Skin of body (tissue), 1 donor: ENCODE measurements at regions not wholly inside any gene's neighbourhood (a gene's known extent, or its start where the extent isn't known, plus 50 kb on each side); places are given as distances from the start of the nearest gene placed in this dataset.

ENCODE experiments used
- DNase-seq: peaks from one replicate; lab custom pipeline; 2025; lab: John Stamatoyannopoulos, UW

DNA sequence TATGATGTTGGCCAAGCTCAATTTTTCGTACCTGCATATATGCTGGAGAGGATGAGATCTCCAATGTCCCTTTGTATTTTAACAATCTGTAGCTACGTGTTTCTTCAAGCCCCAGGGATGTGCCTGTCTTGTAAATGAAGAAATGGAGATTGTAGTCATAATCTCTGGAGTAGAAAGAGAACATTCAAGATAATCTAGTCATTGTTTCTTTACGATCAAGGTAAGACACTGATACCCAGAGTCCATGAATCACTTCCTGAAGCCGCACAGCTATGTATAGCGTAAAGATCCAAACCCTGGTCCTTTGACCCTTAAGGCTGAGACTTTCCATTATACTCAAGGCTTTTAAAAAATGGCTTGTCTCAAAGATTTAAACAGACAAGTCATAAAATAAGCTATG, 205.5 kb downstream of the HS3ST3B1 start:
- DNase-seq: no peak

DNA sequence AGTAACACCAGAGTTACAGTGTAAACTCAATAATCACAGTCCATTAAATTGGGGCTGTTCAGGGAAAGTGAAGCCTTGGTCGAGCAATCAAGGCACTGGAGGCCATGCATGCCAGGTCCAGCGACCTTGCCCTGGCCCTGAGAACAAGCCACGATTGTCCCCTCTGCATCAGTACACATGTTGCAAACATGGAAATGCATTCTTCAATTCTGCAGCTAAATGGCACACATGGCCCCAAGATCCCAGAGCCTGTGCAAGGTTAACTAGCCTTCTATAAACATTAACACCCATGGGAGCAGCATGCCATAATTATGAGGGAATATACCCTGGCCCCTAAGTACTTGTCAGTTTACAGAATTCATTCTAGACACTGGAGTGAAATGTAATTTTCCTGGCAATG, 204.7 kb downstream of the HS3ST3B1 start:
- DNase-seq: no peak

DNA sequence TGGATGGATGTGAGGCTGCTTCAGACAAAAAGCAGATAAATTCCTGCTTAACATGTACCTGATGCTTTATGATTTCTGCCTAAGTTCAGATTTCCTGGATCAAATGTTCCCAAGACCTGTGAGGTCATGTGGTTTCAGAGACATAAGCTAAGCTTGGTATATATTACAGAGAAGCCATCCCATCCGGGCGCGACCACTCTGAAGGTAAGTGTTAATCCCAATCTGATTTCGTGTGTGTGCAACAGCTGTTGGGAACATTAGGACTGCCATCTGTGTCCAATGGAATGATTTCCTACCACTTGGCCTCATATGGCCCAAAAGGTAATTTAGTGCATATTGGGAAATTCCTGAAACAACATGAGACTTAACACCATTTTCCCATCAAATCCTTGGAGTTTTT, 199.1 kb downstream of the HS3ST3B1 start:
- no peak for DNase-seq

DNA sequence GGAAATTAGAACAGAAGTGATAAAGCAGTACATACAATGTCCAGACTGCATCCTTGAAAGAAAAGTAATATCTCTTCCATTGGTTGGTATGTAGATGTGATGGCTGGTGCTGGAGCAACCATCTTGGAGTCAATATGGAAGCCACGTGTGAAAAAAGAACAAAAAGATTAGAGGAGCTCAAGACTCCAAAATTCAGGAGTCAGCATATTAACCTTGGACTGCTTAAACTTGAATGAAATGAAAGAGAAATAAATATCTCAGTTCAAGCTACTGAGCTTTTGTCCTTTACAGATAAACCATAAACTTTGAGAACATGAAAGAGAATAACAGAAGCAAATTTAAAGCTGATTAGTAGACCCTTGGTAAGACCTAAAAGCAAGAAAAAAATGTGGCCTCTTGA, 197.9 kb downstream of the HS3ST3B1 start:
- no peak for DNase-seq

DNA sequence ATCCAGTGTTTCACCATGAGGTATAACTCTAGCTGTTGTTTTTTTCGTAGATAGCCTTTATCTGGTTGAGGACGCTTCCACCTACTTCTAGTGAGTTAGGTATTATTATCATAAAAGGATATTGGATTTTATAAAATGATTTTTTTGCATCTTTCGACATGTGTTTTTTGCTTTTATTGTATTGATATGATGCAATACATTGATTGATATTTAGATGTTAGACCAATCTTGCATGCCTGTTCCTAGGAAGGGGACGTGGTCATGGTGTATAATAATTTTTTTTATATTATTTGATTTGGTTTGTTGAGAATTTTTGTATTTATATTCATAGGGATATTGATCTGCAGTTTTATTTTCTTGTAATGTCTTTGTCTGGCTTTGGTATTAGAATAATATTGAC, 193.3 kb downstream of the HS3ST3B1 start:
- DNase-seq: no peak

DNA sequence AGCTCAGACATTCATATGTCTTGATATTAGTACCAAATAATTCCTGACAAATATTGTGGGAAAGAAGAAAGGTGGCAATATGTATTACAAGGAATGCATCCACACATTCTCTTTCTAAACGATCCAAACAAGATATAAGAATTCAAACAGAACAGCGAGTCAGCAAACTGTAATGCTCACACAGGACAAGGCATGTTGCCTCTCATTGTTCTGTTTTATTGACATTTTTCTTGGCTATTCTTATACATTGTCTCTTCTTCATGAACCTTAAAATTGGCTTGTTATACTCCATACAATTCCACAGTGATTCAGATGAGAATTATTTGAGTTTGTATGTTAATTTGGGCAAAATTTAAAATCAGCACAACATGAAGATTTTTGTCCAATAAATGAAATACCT, 189.1 kb downstream of the HS3ST3B1 start:
- DNase-seq: no peak

DNA sequence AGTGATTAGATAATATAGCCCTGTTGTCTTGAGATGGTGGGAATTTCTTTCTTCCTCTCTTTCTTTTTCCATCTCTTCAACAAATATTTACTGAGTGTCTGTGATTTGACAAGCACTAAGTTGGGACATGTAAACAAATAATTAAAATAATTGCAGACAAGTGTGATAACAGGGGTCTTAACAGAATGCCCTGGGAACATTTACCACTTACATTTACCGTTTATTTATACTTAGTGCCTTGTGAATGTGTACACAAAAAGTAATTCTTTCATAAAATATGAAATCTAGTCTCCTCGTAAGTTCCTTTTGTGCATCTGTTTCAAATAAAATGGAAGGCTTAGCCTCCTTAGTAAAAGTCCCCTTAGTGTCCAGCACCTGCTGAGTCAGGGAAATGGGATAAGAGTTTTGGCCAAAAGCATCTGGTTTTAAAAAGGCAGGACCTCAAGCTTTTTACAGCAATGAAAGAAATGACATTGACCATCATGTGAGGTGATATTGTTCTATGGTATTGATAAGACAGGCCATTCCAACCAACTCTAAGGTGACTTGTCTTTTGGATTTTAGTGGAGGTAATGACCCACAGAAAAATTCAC, 188.2 kb downstream of the HS3ST3B1 start:
- no peak for DNase-seq

DNA sequence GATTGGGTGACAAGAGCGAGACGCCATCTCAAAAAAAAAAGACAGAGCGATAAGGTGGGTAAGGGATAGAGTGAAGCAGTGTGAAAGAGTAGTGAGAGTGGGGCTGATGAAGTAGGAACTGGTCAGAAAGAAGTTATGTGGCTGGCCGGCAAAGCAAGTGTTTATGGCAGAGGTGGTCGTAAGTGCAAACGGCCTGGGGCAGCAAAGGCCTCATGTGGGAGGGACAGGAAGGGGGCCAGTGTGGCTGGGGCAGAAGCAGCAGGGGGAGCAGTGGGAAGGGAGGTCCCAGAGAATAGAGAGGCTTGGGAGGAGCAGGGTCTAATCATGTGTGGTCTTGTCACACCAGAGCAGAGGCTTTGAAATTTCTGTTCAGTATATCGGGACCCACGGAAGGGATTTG, 186.2 kb downstream of the HS3ST3B1 start:
- no peak for DNase-seq

DNA sequence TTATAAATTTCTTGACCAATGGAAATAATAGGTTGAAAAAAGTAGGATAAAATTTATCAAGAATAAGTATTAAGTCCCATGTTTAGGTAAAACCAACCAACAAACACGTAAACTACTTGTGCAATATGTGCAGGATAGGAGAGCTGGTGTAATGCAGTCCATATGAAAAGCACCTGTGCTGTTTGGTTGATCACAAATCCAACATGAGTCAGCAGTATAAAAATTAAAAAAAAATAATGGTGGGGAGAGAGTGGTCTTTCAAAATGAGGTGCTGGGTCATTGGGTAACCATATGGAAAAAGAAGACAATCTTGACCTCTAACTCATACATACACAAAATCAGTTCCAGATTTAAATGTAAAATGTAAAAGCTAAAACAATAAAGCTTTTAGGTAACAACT, 181.8 kb downstream of the HS3ST3B1 start:
- DNase-seq: no peak

DNA sequence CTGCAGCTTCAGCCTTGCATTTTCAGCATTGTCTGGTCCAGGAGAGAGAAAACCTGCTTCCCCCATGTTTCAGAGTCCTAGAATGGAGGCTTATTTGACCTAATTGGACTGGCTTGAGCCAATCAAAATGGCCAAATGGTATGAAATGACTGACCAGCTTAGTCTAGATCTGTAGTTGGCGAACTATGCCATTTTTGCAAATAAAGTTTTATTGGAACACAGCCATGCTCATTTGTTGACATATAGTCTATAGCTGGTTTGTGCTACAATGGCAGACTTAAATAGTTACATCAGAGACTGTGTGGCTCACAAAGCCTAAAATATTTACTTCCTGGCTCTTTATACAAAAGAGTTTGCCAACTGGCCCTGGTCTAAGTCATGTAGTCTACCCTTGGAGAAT, 180.8 kb downstream of the HS3ST3B1 start:
- no peak for DNase-seq

DNA sequence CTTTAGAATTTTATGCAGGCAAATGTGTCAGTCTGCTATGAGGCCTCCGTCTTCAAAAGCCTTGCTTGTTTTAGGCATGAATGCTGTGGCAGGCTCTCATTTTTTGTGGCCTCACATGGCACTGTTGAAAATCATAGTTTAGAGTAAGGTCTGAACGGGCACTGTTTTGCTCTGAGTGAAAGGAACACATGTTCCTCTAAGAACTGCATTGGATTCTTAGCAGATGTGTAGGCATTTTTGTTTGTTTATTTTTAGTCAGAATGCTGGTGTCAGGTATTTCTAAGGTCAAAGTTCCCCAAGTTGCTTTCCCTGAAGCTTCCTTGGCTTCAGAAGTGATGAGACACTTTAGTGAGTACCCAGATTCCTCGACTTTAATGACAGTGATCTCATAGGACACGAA, 173.7 kb downstream of the HS3ST3B1 start:
- no peak for DNase-seq

DNA sequence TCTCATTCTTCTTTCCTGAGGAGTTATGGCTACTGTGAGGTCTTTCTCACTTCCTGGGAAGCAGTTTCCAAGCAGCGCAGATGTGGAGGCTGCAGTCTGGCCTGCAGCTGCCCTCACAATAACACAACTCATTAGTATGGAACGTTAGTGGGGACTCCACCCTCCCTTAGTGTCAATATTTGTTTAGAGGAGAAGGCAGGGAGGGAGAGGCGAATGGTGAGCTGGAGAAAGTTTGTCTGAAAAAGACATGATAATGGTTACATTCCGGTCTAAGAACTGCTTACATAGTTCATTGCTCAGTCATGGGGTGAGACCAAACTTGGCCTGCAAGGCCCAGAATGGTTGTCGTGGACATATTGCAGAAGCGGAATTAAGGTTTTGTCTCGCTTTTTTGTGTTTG, 170.2 kb downstream of the HS3ST3B1 start:
- DNase-seq: peak; percentile 63

DNA sequence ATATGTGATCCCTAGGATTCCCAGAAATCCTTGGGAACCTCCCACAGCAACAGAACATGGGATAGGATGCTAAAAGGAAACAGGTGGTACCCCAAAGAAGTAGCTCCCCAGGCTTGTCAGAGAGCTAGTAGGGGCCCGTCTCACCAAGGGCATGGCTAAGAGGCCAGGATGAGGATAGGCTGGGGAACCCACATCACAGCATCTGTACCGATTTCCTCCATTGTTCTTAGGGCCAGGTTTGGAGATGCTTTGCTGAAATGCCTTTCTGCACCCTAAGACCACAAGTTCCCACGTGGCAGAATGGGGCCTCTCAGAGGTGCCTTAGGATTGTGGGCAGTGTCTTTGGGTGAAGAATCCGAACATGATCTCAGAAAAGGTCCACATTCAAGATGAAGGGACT, 169.5 kb downstream of the HS3ST3B1 start:
- DNase-seq: no peak

DNA sequence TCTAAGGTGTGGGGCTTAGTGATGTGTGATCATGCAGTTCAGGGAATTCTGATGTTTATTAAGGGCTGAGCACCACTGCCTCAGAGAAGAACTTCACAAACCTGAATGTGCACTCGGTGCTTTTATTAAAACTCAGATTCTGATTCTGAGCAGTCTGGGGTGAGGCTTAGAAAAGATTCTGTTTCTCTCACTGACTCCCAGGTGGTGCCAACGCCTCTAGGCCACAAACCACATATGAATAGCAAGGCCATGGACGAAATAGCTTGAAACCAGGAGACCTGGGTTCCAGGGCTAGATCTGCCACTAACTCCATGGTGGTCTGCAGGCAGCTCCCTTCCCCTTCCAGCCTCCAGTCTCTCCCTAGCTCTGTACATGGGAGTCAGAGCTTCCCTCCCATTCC, 169.1 kb downstream of the HS3ST3B1 start:
- no peak for DNase-seq

DNA sequence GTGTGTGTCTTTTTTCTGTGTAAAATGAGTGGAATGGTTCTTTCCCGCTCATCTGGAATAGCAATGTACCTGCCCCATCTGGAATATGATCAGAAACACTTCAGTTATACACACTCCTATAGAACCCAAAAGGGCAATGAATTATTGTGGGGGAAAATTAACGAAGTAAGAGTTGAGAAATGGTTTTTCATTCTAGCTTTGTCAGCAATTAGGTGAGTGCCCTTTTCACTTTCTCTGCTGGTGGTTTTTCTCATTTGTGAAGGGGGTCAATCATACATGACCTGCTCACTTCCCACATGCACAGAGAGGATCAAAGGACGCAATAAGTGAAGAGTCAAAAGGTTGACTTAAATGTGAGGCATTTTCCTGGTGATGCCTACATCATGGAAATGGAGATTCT, 168.0 kb downstream of the HS3ST3B1 start:
- no peak for DNase-seq

DNA sequence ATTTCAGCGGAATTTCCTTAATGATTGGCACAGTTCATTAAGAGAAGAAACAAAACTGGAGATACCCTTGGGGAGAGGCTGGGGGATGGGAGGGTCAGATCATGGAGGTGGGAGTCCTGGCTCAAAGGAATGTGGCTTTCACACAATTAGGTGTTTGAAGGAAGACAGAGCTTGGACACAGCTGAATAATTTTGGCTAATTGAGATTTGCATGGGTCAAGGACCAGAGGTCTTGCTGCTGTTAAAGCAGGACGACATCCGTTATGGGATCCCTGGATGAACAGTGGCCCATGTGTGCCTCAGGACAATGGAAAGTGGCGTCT, 160.3 kb downstream of the HS3ST3B1 start:
- DNase-seq: no peak

DNA sequence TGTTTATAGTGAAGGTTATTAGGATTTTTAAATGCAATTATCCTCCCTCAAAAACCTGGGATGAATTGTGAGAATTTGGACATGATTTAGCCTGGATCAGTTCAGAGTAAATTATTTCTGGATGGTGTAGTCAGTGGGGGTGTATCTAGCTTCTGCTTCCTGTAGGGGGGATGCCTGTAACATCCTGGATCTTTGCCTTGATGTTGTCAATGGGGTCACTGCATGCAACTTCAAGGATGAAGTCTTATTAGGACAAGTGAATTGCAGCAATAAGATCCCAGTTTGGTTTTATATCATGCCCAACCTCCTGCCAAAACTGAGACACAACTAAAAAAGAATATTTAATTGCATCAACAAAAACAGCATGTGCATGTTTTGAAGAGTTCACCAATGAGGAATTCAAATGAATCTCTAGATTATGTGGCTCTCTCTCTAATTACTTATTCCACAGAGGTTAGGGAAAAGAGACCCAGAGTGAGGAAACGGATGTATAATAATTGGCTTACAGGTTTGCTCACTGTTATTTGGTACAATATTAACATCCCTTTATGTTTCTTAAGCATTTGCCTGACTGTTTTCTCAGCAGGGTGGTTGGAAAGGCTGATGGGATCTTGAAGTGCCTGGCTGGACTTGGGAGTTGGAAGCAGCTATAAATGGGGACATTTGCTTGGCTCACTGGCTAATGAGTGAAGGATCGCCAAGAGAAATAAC, 159.8 kb downstream of the HS3ST3B1 start:
- no peak for DNase-seq

DNA sequence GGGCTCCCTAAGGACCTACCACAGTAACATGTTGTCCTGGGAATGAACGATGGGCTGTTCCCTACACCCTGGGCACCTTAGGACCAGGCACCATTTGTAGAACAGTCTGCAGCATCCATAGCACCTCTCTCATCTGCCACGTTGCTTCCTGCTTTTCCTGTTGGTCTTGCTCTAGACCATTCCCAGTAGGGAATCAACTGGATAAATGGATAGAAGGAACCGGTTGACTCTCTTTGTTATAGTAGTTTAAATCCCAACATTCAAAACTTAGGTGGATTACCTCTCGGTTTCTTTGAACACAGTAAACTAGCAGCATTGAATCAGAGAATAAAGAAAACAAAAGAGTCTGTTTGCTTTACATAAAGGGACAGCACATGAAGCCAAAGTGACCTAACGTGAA, 159.1 kb downstream of the HS3ST3B1 start:
- DNase-seq: no peak

DNA sequence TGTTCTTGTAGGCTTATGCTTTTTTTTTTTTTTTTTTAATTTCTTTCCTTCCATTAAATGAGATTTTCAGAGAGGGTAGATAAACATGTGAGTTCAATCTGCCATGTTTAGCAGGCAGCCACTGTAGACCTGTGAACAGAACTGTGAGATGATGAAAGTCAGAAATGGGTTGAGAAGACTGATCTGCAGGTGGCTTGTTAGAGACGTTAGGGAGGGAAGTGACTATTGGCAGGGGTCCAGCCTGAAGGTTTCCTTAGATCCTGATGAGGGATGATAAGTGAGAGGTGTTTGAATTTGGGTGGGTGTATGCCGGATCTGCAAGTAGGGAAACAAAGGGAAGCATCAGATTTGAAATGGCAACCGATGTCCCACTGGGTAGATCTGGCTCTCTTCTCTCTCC, 157.8 kb downstream of the HS3ST3B1 start:
- no peak for DNase-seq

DNA sequence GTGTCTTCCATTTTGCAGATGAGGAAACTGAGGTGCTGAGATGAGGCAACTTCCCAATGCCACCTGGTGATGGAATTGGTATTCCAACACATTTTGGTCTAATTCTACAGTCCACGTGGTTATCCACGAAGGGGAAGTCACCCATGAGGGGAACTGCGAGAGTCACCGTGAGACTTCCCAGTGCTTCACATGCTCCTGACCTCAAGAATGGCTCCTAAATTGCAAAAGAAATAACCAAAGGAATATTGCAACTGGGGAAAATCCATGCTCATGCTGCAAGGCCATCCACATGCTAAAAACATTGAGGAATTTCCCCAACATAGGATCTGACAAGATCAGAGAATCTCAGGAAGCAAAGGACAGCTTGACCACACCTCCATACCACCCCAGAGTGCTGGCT, 153.9 kb downstream of the HS3ST3B1 start:
- no peak for DNase-seq

DNA sequence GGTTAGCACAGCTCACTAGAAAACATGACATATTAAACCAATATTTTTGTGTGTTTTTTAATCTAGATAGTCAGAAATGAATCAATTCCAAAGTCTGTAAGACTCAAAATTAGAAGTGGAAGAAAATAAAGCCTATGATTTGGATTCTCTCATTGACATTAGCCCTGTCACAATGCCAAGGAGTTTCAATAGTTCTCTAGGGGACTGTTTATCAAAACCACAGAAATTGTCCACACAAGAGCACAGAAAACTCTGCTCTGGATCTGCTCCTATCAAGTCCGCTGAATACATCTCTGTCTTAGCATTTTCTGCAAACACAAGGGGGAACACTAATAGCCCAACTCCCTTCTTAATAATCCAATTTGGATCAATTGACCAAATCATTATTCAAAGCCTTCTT, 152.0 kb downstream of the HS3ST3B1 start:
- DNase-seq: peak; percentile 26

DNA sequence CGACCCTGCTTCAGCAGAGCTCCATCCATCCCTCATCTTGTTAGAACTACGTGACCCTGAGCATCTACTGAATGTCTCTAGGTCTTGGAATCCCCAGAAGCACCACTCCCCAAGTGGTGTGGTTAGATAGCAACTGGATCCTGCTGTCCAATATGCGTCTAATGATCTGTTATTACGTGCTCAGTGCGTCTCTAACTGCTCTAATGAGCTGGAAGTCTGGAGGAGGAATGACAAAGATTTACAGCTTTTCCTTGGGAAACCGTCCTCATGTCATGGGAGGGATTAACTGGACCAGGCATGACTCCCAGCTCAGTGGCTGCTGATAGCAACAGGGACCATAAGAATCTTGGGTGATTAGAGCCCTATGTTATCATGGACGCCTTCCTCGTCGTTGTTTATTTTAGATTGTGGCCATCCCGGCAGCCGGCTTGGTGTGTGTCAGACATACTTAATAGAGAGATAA, 150.9 kb downstream of the HS3ST3B1 start:
- DNase-seq: no peak

DNA sequence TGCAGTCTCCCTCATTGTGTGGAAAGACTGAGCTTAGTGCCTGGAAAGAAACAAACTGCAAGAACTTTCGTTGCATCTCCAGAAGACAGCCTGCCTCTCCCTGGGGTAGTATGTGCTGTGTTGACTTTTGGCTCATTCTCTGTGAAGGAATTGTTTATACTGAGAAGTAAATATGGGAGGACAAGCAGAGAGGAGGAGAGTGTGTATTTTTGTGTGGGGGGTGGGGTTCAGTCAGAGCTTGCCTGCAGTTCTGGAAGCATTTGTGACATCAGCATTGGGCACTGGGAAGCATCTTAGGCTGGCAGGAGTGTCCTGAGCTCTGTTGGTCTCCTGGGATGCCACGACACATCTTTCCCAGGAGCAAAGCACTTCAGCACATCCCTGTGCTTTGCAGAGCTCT, 147.9 kb downstream of the HS3ST3B1 start:
- DNase-seq: no peak

DNA sequence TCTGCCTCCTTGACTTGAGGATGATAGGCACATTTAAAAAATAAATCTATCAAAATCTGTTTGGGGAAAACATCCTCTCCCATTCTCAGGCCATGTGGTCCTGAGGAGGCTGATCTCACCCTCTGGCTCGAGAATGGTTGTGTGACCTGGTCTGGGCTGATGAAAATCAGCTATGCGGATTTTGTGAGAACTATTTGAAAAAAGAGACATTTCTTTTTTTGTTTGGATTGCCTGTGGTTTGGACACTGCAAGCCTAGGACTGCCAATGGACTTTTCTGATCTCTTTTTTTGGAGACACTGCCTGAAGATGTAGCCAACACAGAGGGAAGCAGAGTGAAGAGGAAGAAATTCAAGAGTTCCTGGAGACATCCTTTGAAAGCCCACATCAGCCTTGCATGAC, 145.9 kb downstream of the HS3ST3B1 start:
- no peak for DNase-seq
